Stimulated activated CD4-positive, alpha-beta T cell treated with anti-CD3 and anti-CD28 coated beads, TNF-alpha, amount 100 ng/mL, for 1 hour (primary cell): ENCODE measurements at regions not wholly inside any gene's neighbourhood (a gene's known extent, or its start where the extent isn't known, plus 50 kb on each side); places are given as distances from the start of the nearest gene placed in this dataset.
"Not testable (repeated sequence)": the region's sequence is repeated elsewhere in the genome, so short reads cannot be mapped to it uniquely, and the experiment has no call there.

Source experiments
- DNase-seq, 3 donors: peaks; one replicate each; pipeline ENCODE4 v3.0.0-alpha.2; 2020; ENCODE audit warnings: low read depth in 3 of 3, low spot score in 1 of 3

DNA sequence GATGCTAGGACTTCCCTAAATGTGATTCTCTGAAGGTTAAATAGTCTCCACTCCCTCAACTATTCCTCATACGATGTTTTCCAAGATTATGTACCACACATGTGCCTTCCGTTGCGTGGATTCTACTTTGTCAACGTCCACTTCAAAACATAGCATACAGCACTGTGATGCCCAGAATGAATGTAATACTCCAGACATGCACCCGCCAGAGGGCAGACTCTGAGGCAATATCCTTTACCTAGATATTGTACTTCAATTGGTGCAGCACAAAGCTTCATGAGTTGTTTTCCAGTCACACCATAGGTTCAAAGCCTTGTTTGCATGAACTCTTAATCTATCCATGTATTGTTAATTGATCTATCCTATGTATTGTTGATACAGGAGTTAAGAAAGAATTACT is 201.0 kb upstream of the NABP1 start:
- no peak for DNase-seq

DNA sequence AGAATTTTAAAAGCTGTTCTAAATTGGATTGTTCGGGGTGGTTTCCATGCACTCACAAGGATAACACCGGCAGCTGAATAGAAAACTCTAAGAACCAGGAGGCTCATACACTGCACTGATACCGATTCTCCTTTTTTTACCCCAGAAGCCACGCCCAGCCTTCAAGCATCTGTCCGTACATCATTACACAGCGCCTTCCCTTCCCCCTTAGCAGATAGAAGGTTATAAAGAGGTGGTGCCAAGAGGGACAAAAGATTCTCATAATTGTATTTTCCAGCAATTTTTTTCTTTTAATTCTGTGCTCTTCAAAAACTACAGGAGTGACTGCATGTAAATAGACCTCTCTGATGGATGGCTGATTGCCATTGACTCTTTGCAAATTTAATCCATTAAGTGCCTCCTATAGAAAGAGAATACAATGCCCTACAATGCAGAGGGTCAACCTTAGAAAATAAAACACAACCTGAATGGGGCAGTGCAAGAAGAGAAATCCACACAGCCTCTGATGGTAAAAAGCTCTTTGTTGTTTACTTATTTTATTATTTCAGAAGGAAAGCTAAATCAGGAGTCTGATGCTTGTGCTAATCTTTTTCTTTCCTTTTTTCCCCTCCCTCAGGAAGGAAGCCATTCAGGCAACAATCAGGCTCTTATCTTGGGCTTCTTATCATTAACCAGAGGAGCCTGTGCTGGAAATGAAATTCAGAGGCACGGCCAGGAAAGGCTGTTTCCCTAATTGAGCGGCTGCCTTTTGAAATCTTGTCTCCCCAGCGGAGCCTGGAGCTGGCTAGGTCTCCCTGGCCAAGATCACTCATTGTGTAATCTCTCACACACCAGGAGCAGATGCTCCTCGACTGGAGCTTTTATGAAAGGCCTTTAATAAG is 198.9 kb upstream of the NABP1 start:
- DNase-seq = no peak

DNA sequence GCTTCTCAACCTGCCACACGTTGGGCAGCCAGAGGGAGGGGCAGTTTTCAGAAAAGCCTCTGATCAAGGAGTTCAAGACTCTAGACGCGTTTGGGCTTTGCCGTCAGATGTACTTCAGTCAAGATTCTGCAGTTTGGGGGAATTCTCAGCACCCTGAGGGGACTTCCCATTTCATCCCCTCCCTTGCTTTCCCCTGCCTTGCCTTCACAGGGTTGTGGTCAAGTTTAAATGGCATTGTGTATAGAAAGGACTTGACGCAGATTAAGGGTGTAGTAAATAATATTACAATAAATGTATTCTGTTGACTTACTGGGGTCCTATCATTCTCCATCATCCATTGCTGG is 198.3 kb upstream of the NABP1 start:
- no peak for DNase-seq

GRCh38 chr2:191481305-191482070 is 196.4 kb upstream of the NABP1 start:
- no peak for DNase-seq

DNA sequence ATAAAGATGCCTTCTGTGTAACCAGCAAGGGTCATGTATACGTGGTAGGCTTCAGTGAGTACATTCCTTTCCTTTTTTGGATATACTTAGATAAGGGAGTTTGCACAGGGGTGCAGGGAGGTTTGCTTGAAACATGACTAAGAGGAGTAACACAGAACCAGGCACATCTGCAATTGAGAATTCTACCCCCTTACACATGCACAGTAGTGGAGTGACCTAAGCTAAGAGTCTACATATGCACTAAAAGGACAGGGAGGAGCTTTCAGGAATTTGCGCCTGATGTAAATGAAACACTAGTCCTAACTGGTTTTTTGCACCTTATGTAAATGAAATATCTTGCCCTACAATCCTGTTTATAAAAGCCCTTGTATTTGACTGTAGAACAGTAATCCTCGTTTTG is 194.8 kb upstream of the NABP1 start:
- DNase-seq = no peak

GRCh38 chr2:191486584-191487320 is 191.2 kb upstream of the NABP1 start:
- DNase-seq = no peak

DNA sequence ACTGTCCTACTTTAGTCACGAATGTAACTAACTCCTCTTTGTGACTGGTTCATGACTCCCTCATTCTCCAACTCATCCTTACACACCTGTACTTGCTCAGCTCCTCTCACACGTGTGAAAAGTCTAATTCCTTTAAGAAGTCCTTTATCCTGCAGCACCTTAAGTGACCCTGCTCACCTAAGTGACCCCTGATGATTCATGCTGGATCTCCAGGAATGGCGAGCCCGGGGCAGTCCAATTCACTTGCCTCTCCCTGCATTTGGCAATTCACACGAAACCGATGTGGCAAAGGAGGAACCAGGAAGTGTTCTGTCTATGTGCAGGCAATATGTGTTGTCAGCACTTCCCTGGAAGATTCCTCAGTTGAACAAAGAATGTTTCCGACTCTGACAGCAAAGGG is 189.8 kb upstream of the NABP1 start:
- no peak for DNase-seq

DNA sequence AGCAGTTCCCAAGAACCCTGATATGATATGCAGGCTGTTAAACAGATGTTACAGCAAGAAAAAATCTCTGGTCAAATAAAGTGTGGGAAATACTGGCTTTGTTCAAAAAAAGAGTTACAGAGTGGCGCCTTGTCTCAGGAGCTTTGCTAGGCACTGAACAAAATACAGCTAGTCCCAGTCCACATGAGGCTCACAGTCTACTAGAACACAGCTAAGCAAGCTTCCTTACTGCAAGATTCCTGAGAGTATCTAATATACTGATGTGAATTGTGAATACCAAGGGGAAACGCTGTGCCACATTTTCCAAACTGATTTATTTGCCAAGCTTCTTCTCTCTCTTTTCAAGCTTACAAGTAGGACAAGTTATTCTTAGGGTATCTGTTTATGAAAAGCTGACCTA is 188.8 kb upstream of the NABP1 start:
- no peak for DNase-seq

- DNase-seq = no peak
Observed at GRCh38 chr2:191496838-191497237, 181.1 kb upstream of the NABP1 start.

DNA sequence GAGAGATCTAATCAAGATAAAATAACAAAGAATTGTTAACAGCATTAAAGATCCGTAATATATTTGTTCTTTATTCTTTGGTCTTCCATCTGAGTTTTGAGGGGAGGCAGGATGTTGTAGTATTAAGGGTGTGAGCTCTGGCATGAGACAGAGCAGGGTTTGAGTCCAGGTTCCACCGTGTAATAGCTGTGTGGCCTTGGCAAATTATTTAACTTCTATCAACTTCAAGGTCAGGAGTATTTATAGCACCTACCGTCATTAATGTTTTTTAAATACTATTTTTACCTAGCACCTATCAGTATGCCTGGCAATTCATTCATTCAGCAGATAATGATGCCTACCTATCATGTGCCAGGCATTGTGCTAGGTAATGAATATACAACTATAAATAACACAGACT is 180.1 kb upstream of the NABP1 start:
- DNase-seq = no peak

DNA sequence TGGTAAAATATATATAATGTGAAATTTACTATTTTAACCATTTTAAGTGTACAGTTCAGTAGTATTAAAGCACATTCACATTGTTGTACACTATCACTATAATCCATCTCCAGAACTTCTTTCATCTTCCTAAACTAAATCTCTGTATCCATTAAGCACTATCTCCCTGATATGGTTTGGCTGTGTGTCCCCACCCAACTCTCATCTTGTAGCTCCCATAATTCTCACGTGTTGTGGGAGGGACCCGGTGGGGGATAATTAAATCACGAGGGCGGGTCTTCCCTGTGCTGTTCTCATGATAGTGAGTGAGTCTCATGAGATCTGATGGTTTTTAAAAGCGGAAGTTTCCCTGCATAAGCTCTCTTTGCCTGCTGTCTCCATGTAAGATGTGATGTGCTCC is 178.9 kb upstream of the NABP1 start:
- DNase-seq = no peak

- no peak for DNase-seq
Observed at GRCh38 chr2:191499874-191500565, 177.9 kb upstream of the NABP1 start.

GRCh38 chr2:191500566-191500883 is 177.4 kb upstream of the NABP1 start:
- DNase-seq = no peak

DNA sequence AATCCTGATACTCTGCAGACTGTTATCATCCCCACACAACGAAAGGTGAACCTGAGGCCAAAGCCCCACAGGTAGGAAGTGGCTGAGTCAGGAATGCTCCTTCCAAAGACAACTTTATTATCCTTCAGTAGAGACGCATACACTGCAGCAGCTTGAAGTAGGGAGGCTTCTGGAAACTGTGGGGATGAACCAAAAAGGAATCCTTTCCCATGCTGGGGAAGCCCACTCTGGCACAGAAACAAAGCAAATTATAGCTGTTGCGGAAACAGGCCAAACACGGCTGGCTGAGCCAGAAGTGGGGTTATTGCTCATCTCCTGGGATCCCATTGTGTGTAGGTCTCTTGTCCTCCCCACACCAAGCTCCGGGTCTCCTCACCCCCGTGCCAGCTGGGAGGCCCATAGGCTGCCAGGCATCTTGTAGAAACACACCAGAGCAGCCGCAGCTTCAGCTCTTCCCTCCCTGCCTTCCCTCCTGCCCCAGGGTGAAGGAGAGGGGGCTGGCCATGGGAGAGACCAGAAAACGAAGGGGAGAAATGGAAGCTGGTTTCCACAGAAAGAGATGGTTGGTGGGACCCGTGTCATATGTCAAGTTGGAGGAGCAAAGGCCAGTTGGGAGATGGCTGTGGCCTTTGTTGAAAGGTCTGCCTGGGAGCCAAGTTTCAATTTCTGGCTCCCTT is 176.9 kb upstream of the NABP1 start:
- DNase-seq = no peak

DNA sequence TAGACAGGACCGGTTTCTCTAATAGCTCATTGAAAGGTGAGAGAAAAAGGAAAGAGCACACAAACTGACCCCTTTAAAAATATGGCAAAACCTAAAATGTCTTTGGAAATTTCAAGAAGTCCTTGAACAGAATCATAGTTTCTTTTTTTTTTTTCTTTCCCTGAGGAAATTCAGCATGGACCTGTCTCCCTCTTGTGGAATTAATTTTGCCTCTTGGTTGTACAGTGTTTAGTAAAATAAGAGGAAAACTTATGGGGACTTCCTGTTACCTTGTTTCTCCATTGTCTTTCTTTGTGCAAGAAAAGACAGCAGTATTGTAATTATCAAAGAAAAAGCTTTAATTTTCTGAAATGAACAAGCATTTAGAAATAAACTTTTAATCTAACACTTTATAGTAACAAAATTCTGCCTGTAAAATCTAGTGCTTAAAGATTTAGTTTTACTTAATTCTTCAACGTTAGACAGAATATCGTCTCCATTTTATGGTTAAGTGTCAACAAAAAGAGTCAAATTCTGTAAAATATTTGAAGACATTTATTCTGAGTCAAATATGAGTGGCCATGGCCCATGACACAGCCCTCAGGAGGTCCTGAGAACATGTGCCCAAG is 176.3 kb upstream of the NABP1 start:
- DNase-seq = no peak

DNA sequence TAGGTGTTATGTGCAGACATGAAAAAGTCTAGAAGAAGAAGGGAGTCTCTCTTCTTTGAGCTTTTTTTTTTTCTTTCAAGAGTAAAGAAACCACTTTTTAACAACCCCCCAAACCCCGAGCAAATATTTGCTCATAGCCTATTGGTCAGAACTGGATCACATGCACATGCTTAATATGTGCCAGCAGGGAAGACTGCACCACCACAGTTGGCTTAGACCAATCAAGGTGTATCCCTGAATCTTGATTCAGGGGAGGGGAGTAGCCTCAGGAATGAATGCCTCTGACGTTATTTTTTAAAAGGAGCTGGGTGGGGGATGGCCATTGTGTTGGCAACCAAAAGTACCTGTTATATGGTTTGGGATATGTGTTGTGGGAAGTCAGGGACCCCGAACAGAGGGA is 171.4 kb upstream of the NABP1 start:
- DNase-seq = no peak

GRCh38 chr2:191507252-191507853 is 170.6 kb upstream of the NABP1 start:
- not testable (repeated sequence) for DNase-seq

GRCh38 chr2:191508738-191509137 is 169.2 kb upstream of the NABP1 start:
- DNase-seq = no peak

DNA sequence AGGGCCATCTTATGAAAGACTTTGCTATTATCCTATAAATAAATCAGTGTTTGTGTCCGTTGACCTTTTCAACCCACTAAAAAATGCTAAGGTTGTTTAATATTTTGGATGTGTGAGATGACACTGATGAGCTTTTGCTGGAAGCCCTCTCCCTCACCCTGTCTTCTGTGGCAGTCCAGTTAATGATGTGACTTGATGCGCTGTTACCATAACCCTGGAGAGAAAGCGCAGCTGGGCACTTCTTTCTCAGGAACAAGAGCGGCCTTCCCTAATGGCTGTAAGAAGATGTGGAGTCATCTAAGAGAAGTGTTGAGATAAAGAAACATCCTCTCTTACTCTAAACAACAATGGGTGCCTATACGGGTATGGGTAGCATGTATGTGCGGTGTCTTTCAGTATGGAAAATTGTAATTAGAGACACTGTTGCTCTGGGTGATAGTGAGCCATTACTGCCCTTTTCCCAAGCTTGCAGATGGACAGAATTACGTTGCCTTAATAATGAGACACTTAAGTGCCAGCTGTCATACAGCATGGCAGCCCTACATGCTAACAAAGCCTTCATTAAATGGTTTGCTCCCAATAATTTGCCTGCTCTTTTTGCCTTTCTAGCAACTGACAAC is 165.6 kb upstream of the NABP1 start:
- no peak for DNase-seq

DNA sequence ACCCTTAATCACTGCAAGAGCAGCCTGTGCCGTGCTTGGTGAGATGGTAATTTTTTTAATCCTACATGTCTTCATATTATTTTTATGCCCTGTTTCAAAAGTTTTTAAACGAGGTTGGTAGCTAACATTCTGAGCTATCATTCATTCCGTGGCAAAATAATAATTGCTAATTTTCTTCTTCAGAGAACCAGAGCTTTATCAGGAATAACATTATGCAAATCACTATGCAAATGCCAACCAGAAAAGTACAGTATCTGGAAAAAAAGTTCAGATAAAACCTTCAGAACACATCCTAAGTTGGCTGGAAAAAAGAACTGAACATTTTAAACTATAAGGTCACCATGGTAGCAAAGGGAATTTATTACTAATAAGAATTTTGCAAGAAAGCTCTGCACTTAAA is 165.1 kb upstream of the NABP1 start:
- no peak for DNase-seq
